Neural progenitor cell (in vitro differentiated cells): ENCODE measurements at regions not wholly inside any gene's neighbourhood (a gene's known extent, or its start where the extent isn't known, plus 50 kb on each side); places are given as distances from the start of the nearest gene placed in this dataset.

ENCODE experiments used
- CTCF ChIP-seq: fragments of 200-600 bp; sonication (generic); IDR thresholded peaks from 2 replicates; pipeline ENCODE4 v1.5.1; 2017; ENCODE audit warnings: antibody characterized with exemption, mild to moderate bottlenecking
- EZH2 ChIP-seq: fragments of 200-600 bp; sonication (generic); IDR thresholded peaks from 2 replicates; pipeline ENCODE4 v1.6.1; 2017; ENCODE audit warnings: antibody characterized with exemption, mild to moderate bottlenecking, moderate library complexity

DNA sequence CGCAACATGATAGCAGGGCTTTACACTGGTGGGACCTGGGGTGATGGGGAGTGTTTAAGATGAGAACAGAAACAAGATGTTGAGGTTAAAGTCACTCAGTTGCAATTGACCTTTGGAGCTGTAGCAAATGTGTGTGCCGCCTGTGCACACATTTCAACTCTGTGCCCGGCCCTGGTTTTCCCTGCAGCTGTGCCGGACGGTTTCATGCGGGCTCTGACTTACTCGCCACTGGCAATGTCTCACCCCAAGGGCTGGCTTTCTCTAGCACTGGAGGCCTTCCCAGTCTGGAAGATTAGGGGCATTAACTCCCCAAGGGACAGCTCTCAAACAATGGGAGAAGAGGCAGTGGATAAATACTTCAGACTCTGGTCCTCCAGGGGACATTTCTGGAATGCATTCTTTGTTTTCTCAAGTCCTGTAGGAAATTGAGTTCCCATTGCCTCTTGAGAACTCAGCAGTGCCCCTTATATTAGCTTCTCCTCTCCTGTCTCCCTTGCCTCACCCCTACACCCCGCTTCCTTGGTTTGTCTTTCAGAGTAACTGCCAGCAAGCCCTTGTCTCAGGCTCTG lies 152.5 kb downstream of the EDEM1 start:
- TF ChIP-seq CTCF = no peak
- TF ChIP-seq EZH2 = no peak
